IMR-90 (cell line): ENCODE measurements at regions not wholly inside any gene's neighbourhood (a gene's known extent, or its start where the extent isn't known, plus 50 kb on each side); places are given as distances from the start of the nearest gene placed in this dataset.

ENCODE experiments used
- ATAC-seq: fragments of 200-7000 bp; cut with Tn5 transposase; 2 replicates; pipeline ENCODE4 v1.9.1; 2020; ENCODE audit warnings: low read depth, mild to moderate bottlenecking, moderate library complexity
- BruUV-seq: library from RNA; stranded (reverse); fragments of 400-500 nt; replicated peaks from 2 replicates; lab custom pipeline; 2021; lab: Mats Ljungman, UMichigan
- CTCF ChIA-PET: fragments of 300-600 bp; formaldehyde crosslinking; extraction: SDS; loops from one replicate; lab custom pipeline; 2021; ENCODE audit warnings: antibody characterized with exemption; lab: Yijun Ruan, JAX
- POLR2A ChIA-PET: fragments of 300-600 bp; sonication (Branson Sonifier 250); formaldehyde crosslinking; loops from one replicate; lab custom pipeline; 2022; ENCODE audit warnings: antibody characterized with exemption; ENCODE audit not compliant: unreplicated experiment; lab: Charles Lee
- DNase-seq: peaks from one replicate; pipeline ENCODE4 v3.0.0; 2013
- H2AFZ ChIP-seq: replicated peaks from 2 replicates; pipeline ENCODE3; 2013; ENCODE audit warnings: low read length, mild to moderate bottlenecking; ENCODE audit not compliant: poor library complexity
- H2AK5ac ChIP-seq: 2 replicates; pipeline ENCODE4 v1.6.1; 2013; ENCODE audit warnings: low read depth, low read length, inconsistent platforms
- H2AK9ac ChIP-seq: replicated peaks from 2 replicates; pipeline ENCODE3; 2013; ENCODE audit warnings: mild to moderate bottlenecking, low read depth, low read length, moderate library complexity; ENCODE audit not compliant: poor library complexity
- H2BK120ac ChIP-seq: 2 replicates; pipeline ENCODE4 v1.6.1; 2013; ENCODE audit warnings: low read depth, low read length, inconsistent platforms
- H2BK15ac ChIP-seq: 3 replicates; pipeline ENCODE4 v1.6.1; 2013; ENCODE audit warnings: low read depth, low read length, inconsistent platforms
- H2BK20ac ChIP-seq: 2 replicates; pipeline ENCODE4 v1.6.1; 2013; ENCODE audit warnings: low read depth, mild to moderate bottlenecking, inconsistent platforms, low read length, moderate library complexity
- H2BK5ac ChIP-seq: 2 replicates; pipeline ENCODE4 v1.6.1; 2013; ENCODE audit warnings: mild to moderate bottlenecking, low read depth, low read length, inconsistent platforms; ENCODE audit not compliant: poor library complexity, severe bottlenecking
- H3K14ac ChIP-seq: replicated peaks from 2 replicates; pipeline ENCODE4 v1.6.1; 2013; ENCODE audit warnings: low read depth, low read length, inconsistent platforms
- H3K18ac ChIP-seq: 2 replicates; pipeline ENCODE4 v1.6.1; 2013; ENCODE audit warnings: low read depth, low read length, control low read depth
- H3K23ac ChIP-seq: 2 replicates; pipeline ENCODE4 v1.6.1; 2013; ENCODE audit warnings: low read depth, low read length, inconsistent platforms
- H3K27ac ChIP-seq: 2 replicates; pipeline ENCODE4 v1.5.1; 2013; ENCODE audit warnings: mild to moderate bottlenecking, control low read depth, low read length; ENCODE audit not compliant: insufficient read depth
- H3K27me3 ChIP-seq: 2 replicates; pipeline ENCODE4 v1.6.1; 2013; ENCODE audit warnings: low read length; ENCODE audit not compliant: control insufficient read depth, insufficient read depth
- H3K36me3 ChIP-seq: 2 replicates; pipeline ENCODE4 v1.6.1; 2013; ENCODE audit warnings: low read length, mixed read lengths; ENCODE audit not compliant: control insufficient read depth, insufficient read depth
- H3K4ac ChIP-seq: 2 replicates; pipeline ENCODE4 v1.6.1; 2013; ENCODE audit warnings: low read depth, low read length, inconsistent platforms
- H3K4me1 ChIP-seq: 2 replicates; pipeline ENCODE4 v1.6.1; 2013; ENCODE audit warnings: low read length, mixed read lengths; ENCODE audit not compliant: control insufficient read depth, insufficient read depth
- H3K4me2 ChIP-seq: 2 replicates; pipeline ENCODE4 v1.6.1; 2013; ENCODE audit warnings: low read depth, mild to moderate bottlenecking, control low read depth, low read length, moderate library complexity
- H3K4me3 ChIP-seq: 2 replicates; pipeline ENCODE4 v1.5.1; 2013; ENCODE audit warnings: low read depth, mild to moderate bottlenecking, control low read depth, low read length, moderate library complexity; ENCODE audit not compliant: insufficient read depth
- H3K56ac ChIP-seq: 2 replicates; pipeline ENCODE4 v1.6.1; 2013; ENCODE audit warnings: low read length, inconsistent platforms; ENCODE audit not compliant: insufficient read depth; ENCODE audit errors: extremely low read depth
- H3K79me1 ChIP-seq, 2 experiments: 2 replicates each; pipeline ENCODE4 v1.6.1; 2013; ENCODE audit warnings: low read length in 2 of 2, inconsistent platforms in 1 of 2, low read depth in 1 of 2
- H3K9ac ChIP-seq: 2 replicates; pipeline ENCODE4 v1.6.1; 2013; ENCODE audit warnings: low read depth, low read length, control low read depth
- H3K9me1 ChIP-seq: 2 replicates; pipeline ENCODE4 v1.6.1; 2013; ENCODE audit warnings: low read length, inconsistent platforms; ENCODE audit not compliant: insufficient read depth
- H3K9me3 ChIP-seq: 2 replicates; pipeline ENCODE4 v1.6.1; 2013; ENCODE audit warnings: low read length; ENCODE audit not compliant: control insufficient read depth, insufficient read depth
- H4K20me1 ChIP-seq: 2 replicates; pipeline ENCODE4 v1.6.1; 2013; ENCODE audit warnings: low read length, inconsistent platforms; ENCODE audit not compliant: insufficient read depth
- H4K5ac ChIP-seq: 2 replicates; pipeline ENCODE4 v1.6.1; 2013; ENCODE audit warnings: mild to moderate bottlenecking, low read depth, low read length, control low read depth
- H4K8ac ChIP-seq, 2 experiments: 2 replicates each; pipeline ENCODE4 v1.6.1; 2013; ENCODE audit warnings: low read depth in 2 of 2, low read length in 2 of 2, control low read depth in 1 of 2, inconsistent platforms in 1 of 2
- H4K91ac ChIP-seq: 2 replicates; pipeline ENCODE4 v1.6.1; 2013; ENCODE audit warnings: low read depth, low read length, inconsistent platforms; ENCODE audit not compliant: insufficient read depth
- CEBPB ChIP-seq: IDR thresholded peaks from 2 replicates; pipeline ENCODE4 v1.6.1; 2012; ENCODE audit warnings: low read depth, low read length, improper control_type of control experiment
- CHD1 ChIP-seq: IDR thresholded peaks from 2 replicates; pipeline ENCODE4 v1.6.1; 2012; ENCODE audit warnings: low read depth, low read length, improper control_type of control experiment
- RAD21 ChIP-seq: IDR thresholded peaks from 2 replicates; pipeline ENCODE4 v1.6.1; 2012; ENCODE audit warnings: low read length, improper control_type of control experiment
- USF2 ChIP-seq: fragments of 150-350 bp; IDR thresholded peaks from 2 replicates; pipeline ENCODE4 v1.6.1; 2017; ENCODE audit warnings: mild to moderate bottlenecking, antibody characterized with exemption, low read length, low read depth
- dilution Hi-C: fragments of 300-500 bp; cut with HindIII; formaldehyde crosslinking; loops from one replicate; pipeline ENCODE4 v1.14.3; 2018; ENCODE audit warnings: low sequenced_read_pairs; ENCODE audit not compliant: unreplicated experiment
- in situ Hi-C: fragments of 300-500 bp; cut with MboI; formaldehyde crosslinking; loops from 3 replicates; pipeline ENCODE4 v1.14.3; 2019; ENCODE audit warnings: low sequenced_read_pairs, inconsistent platforms, mixed read lengths
- intact Hi-C: fragments of 100-400 bp; cut with micrococcal nuclease; formaldehyde crosslinking; loops from 2 replicates; pipeline ENCODE4 v1.10.0; 2022

- Histone ChIP-seq H2BK120ac (no peak overlapping the region), H3K79me1 (no peaks in the 10 kb centered on the region), H2BK15ac (no peak overlapping the region), H3K23ac (no peak overlapping the region), H3K9me3 (0 out of 2 replicates have a peak, but pooled peaks cover 2% of the 10 kb centered on the region), H3K27me3 (no peaks in the 10 kb centered on the region), H3K27ac (no peak overlapping the region), H4K8ac (no peak overlapping the region), H2AK9ac (no peak overlapping the region), H3K4me3 (no peak overlapping the region), H3K14ac (no peak overlapping the region), H2BK5ac (no peak overlapping the region), H3K4me2 (no peak overlapping the region), H2AK5ac (no peak overlapping the region), H3K4ac (no peak overlapping the region), H3K9me1 (no peaks in the 10 kb centered on the region), H4K91ac (no peak overlapping the region), H3K56ac (no peak overlapping the region), H4K5ac (no peak overlapping the region), H3K9ac (no peak overlapping the region), H2AFZ (no peak overlapping the region), H2BK20ac (no peak overlapping the region), H3K4me1 (no peaks in the 10 kb centered on the region), H3K36me3 (no peaks in the 10 kb centered on the region), H4K20me1 (no peaks in the 10 kb centered on the region), H3K18ac (no peak overlapping the region)
- intact Hi-C loops, result no loop called here
- POLR2A ChIA-PET, result no interaction called here
- CTCF ChIA-PET, result no interaction called here
- ATAC-seq (no peak), DNase-seq (no peak)
- in situ Hi-C loops, result no loop called here
- no peak for TF ChIP-seq CHD1
- no peak for TF ChIP-seq CEBPB
- no peak for TF ChIP-seq RAD21
- no peak for TF ChIP-seq USF2
- dilution Hi-C loops, result no loop called here
- no TSS peak for BruUV-seq
These were observed 755.8 kb upstream of the PIK3C3 start for GRCh38 chr18:41199212-41199611.
